GM10266 (cell line): ENCODE measurements at regions not wholly inside any gene's neighbourhood (a gene's known extent, or its start where the extent isn't known, plus 50 kb on each side); places are given as distances from the start of the nearest gene placed in this dataset.

Source experiments
- DNase-seq: peaks from one replicate; pipeline ENCODE4 v3.0.0; 2012; ENCODE audit errors: extremely low spot score
- TF ChIP-seq, protein P1 (sequence below): IDR thresholded peaks from 2 replicates; pipeline ENCODE4 v1.5.1; 2012; ENCODE audit warnings: mild to moderate bottlenecking, low read depth; ENCODE audit not compliant: control insufficient read depth, insufficient read depth; ENCODE audit errors: missing control alignments

DNA sequence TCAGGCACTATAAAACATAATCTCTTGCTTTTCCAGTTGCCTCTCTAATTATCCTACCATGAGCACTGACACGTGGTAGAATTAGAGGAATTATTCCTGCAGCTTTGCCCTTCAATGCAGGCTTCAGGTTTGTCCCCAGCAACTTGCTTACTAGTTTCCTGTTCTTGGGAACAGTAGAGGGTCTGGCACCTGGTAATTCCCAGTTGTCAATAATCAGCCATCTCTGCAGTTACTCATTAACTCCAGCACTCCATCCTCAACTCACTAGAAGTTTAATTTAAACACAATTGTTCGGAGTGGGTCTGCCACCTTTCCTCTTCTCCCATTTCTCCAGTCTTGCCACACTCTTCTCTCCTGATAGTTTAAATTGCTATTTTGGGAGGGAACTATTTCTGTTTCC is 324.3 kb upstream of the KIAA1217 start:
- no peak for DNase-seq
- TF ChIP-seq, protein P1, sequence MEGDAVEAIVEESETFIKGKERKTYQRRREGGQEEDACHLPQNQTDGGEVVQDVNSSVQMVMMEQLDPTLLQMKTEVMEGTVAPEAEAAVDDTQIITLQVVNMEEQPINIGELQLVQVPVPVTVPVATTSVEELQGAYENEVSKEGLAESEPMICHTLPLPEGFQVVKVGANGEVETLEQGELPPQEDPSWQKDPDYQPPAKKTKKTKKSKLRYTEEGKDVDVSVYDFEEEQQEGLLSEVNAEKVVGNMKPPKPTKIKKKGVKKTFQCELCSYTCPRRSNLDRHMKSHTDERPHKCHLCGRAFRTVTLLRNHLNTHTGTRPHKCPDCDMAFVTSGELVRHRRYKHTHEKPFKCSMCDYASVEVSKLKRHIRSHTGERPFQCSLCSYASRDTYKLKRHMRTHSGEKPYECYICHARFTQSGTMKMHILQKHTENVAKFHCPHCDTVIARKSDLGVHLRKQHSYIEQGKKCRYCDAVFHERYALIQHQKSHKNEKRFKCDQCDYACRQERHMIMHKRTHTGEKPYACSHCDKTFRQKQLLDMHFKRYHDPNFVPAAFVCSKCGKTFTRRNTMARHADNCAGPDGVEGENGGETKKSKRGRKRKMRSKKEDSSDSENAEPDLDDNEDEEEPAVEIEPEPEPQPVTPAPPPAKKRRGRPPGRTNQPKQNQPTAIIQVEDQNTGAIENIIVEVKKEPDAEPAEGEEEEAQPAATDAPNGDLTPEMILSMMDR: no peak

DNA sequence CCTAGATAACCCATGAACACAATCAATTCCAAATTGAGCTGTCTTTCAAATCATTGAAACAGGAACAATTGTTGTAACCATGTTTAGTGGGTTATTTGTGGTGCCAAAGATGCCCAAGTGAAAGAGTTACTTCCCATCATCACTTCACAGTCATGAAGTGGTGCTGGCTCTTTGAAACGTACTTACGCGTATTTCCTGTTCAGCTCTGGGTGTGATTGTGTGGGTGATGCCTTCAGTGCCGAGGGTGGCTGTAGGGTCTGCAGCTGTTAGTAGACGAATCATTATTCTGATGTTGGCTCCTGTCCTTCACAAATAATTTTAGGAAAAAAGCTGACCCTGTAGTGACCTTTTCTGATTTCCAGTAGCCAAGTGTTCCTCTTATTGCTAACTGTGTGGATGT is 323.1 kb upstream of the KIAA1217 start:
- no peak for DNase-seq
- TF ChIP-seq, protein P1: no peak

DNA sequence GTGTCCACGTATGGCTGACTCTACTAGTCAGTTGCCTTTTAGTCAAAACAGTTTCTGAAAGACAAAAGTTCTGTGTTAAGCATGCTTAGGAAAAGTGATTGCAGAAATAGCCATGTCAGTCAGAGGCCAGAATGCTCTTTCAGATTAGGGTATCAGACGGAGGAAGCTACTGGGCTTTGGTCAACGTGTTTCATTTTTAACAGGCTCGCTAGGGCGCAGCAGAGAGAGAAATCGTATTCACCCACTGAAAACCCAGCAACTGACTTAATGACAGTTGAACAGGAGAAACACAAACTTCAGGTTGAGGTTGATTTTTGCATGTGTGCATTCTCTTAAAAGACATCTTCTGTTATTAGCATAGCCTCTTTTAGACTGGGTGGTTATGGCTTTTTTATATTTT is 322.6 kb upstream of the KIAA1217 start:
- TF ChIP-seq, protein P1: no peak
- DNase-seq: no peak

DNA sequence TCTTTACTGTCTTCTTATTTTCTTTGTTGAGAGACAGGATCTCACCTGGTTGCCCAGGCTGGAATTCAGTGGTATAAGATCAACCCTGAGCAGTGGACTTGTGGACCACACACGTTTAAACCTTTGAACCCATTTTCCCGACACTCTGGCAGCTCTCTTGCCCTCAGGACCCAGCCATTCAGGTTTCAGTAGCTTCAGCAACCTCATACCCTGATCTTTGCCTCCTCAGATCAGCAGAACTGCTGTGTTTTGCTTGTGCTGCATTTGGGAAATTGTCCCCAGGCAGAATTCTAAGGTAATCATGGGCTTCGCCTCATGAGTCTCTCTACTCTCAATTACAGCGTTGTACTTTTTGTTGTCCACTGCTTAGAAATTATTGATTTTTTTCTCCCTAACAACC is 317.6 kb upstream of the KIAA1217 start:
- no peak for DNase-seq
- TF ChIP-seq, protein P1: no peak

DNA sequence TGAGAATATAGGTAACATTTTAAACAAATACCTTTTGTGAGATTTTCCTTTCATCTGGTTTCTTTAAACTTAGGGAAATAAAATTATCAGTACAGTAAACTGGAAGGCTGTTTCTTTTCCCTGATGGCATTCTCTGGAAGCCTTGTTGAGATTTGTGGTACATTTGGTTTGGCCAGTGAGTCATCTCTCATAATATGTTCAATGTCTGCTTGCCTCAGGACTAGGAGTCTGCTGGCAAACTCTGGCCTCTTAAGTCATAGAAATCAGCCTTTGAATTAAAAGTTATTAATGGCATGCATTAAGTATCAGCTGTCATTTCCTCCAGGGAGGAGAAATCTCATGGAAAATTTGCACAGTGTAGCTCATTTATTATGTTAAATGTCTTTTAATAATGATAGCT is 316.6 kb upstream of the KIAA1217 start:
- DNase-seq: no peak
- TF ChIP-seq, protein P1: no peak

DNA sequence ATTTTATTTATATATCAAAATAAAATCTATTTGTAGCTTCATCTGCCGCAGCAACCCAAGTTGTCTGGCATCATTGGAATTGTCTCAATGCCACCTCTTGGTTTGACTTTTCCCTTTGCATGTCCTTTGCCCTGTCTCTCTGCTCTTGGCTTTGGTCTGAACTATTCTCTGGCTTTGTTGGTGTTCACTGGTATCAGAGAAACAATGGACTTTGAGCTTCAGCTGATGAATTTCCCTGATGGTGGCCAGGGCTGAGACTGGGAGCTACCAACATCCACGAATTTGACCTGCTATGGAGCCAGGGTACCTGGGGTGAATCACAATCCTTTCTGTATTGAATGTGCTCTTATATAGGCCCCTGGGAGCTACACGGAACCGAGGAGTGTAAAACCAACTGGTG is 311.7 kb upstream of the KIAA1217 start:
- no peak for DNase-seq
- TF ChIP-seq, protein P1: no peak

DNA sequence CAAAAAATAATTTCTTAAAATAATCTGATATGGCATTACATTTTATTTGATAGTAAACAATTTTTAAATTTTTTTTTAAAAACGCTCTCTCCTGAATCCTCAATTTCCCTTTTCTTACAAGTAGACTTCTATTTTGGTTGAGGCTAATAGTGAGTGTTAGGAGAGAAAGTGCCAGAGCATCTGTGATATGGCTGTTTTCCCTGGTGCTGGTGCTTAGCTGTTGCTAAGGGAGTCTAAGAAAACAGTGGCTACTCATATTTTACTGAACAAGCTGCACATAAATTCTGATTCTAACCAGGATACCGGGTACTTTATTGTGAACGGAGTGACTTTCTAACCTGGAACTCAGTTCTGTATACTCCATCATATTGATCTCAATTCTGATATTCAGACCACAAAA is 311.1 kb upstream of the KIAA1217 start:
- TF ChIP-seq, protein P1: no peak
- DNase-seq: no peak
